ENCODE measurements at regions not wholly inside any gene's neighbourhood (a gene's known extent, or its start where the extent isn't known, plus 50 kb on each side); places are given as distances from the start of the nearest gene placed in this dataset.

DNA sequence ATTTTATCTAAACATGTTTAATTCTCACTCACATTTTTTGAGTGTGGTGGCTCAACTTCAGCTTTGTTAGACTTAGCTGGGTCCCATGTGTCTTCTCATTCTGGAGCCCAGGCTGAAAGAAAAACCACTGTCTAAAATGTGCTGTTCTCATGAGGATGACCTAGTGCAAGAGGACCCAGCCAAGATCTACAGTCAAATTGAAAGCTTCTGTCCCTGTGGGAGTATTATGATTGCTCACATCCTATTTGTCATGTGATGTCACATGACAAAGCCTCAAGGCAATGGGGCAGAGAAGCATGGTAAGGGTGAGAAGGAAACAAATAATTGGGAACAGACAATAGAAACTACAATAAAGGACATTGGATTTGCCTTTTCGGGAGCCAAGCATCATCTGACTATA, 113.4 kb upstream of the ASTN2 start:
- TF ChIP-seq CTCF (optimal IDR thresholded peaks at IDR 0.05 in 1 of 3, IDR thresholded peaks at IDR 0.05 in 1 of 3, conservative IDR thresholded peaks at IDR 0.05 in 1 of 3; ENCODE audit: extremely low read depth in 1 of 3, insufficient read depth in 2 of 3, low read length in 3 of 3) (no peak), EZH2 (IDR thresholded peaks at IDR 0.05; ENCODE audit: low read length) (no peak)

Measured in keratinocyte (primary cell).